HG02970 (cell line): ENCODE measurements at regions not wholly inside any gene's neighbourhood (a gene's known extent, or its start where the extent isn't known, plus 50 kb on each side); places are given as distances from the start of the nearest gene placed in this dataset.
"Not testable (repeated sequence)": the region's sequence is repeated elsewhere in the genome, so short reads cannot be mapped to it uniquely, and the experiment has no call there.

Source experiments
- ATAC-seq: cut with Tn5 transposase; IDR thresholded peaks from one replicate; pipeline ENCODE4 v1.9.1; 2021; ENCODE audit warnings: mild to moderate bottlenecking, moderate library complexity, moderate number of reproducible peaks; ENCODE audit not compliant: unreplicated experiment, low FRiP score

GRCh38 chr10:23723796-23724195 lies 284.9 kb downstream of the OTUD1 start:
- no peak for ATAC-seq

- no peak for ATAC-seq
Measured at GRCh38 chr10:23725548-23725947, 286.7 kb downstream of the OTUD1 start.

- peak; percentile 78 for ATAC-seq
Measured at GRCh38 chr10:23742368-23742767, 303.5 kb downstream of the OTUD1 start.

- peak; percentile 15 for ATAC-seq
Measured at GRCh38 chr10:23742807-23743206, 303.9 kb downstream of the OTUD1 start.

GRCh38 chr10:23754179-23754578 lies 315.3 kb downstream of the OTUD1 start:
- no peak for ATAC-seq

- no peak for ATAC-seq
Measured at GRCh38 chr10:23754941-23755340, 316.1 kb downstream of the OTUD1 start.

- ATAC-seq: no peak
Measured at GRCh38 chr10:23755556-23755955, 316.7 kb downstream of the OTUD1 start.

- no peak for ATAC-seq
Measured at GRCh38 chr10:23768281-23768680, 329.4 kb downstream of the OTUD1 start.

GRCh38 chr10:23777153-23777552 lies 338.3 kb downstream of the OTUD1 start:
- no peak for ATAC-seq

- no peak for ATAC-seq
Measured at GRCh38 chr10:23779301-23779700, 340.4 kb downstream of the OTUD1 start.

- ATAC-seq: no peak
Measured at GRCh38 chr10:23780331-23780730, 341.5 kb downstream of the OTUD1 start.

- no peak for ATAC-seq
Measured at GRCh38 chr10:23786594-23786993, 347.7 kb downstream of the OTUD1 start.

GRCh38 chr10:23793577-23793976 lies 354.7 kb downstream of the OTUD1 start:
- ATAC-seq: no peak

GRCh38 chr10:23797452-23797851 lies 358.6 kb downstream of the OTUD1 start:
- ATAC-seq: not testable (repeated sequence)

- ATAC-seq: no peak
Measured at GRCh38 chr10:23804125-23804524, 365.2 kb downstream of the OTUD1 start.

GRCh38 chr10:23813687-23814086 lies 374.8 kb downstream of the OTUD1 start:
- ATAC-seq: no peak

GRCh38 chr10:23818484-23818883 lies 379.6 kb downstream of the OTUD1 start:
- no peak for ATAC-seq

GRCh38 chr10:23820792-23821191 lies 381.9 kb downstream of the OTUD1 start:
- ATAC-seq: no peak

- no peak for ATAC-seq
Measured at GRCh38 chr10:23824822-23825221, 384.1 kb upstream of the KIAA1217 start.

- ATAC-seq: no peak
Measured at GRCh38 chr10:23826421-23826820, 382.5 kb upstream of the KIAA1217 start.

GRCh38 chr10:23829556-23829955 lies 379.4 kb upstream of the KIAA1217 start:
- no peak for ATAC-seq

- no peak for ATAC-seq
Measured at GRCh38 chr10:23834091-23834490, 374.8 kb upstream of the KIAA1217 start.

- no peak for ATAC-seq
Measured at GRCh38 chr10:23850631-23851030, 358.3 kb upstream of the KIAA1217 start.
